Thoracic aorta (tissue), 2 donors: ENCODE measurements at regions not wholly inside any gene's neighbourhood (a gene's known extent, or its start where the extent isn't known, plus 50 kb on each side); places are given as distances from the start of the nearest gene placed in this dataset.
"Not testable (repeated sequence)": the region's sequence is repeated elsewhere in the genome, so short reads cannot be mapped to it uniquely, and the experiment has no call there.

Source experiments
- ATAC-seq: fragments of 150-250 bp; one replicate; pipeline ENCODE4 v1.8.0; 2017; ENCODE audit warnings: low read depth; ENCODE audit not compliant: insufficient number of reproducible peaks, low FRiP score
- DNase-seq: peaks from one replicate; pipeline ENCODE4 v3.0.0-alpha.2; 2020; ENCODE audit warnings: low spot score
- H3K27ac ChIP-seq, 2 donors: fragments of 200-600 bp; sonication (generic); 1 replicate in 1 of 2; 2 replicates in 1 of 2; pipeline ENCODE4 v1.5.1; 2016; ENCODE audit warnings: mild to moderate bottlenecking in 2 of 2, moderate library complexity in 2 of 2
- H3K27me3 ChIP-seq: fragments of 200-600 bp; sonication (generic); replicated peaks from 2 replicates; pipeline ENCODE4 v1.6.0; 2016; ENCODE audit warnings: mild to moderate bottlenecking; ENCODE audit not compliant: insufficient read depth
- H3K36me3 ChIP-seq: fragments of 200-600 bp; sonication (generic); one replicate; pipeline ENCODE4 v1.5.1; 2016
- H3K4me1 ChIP-seq, 2 donors: fragments of 200-600 bp; sonication (generic); 1 replicate in 1 of 2; 2 replicates in 1 of 2; pipeline versions ENCODE4 v1.5.1 to v1.6.0; 2016; ENCODE audit warnings: low read depth in 2 of 2, mild to moderate bottlenecking in 1 of 2; ENCODE audit not compliant: control insufficient read depth in 1 of 2
- H3K4me3 ChIP-seq: fragments of 200-600 bp; sonication (generic); 2 replicates; pipeline ENCODE4 v1.5.1; 2016; ENCODE audit warnings: mild to moderate bottlenecking
- H3K9me3 ChIP-seq: fragments of 200-600 bp; sonication (generic); 2 replicates; pipeline ENCODE4 v1.5.1; 2016
- CTCF ChIP-seq: fragments of 200-600 bp; sonication (generic); IDR thresholded peaks from one replicate; pipeline ENCODE4 v1.5.1; 2019; ENCODE audit warnings: antibody characterized with exemption

GRCh38 chr9:102507044-102507687 lies 488.0 kb upstream of the CYLC2 start:
- H3K36me3 ChIP-seq, result no peaks in the 10 kb centered on the region
- H3K4me3 ChIP-seq, result no peak overlapping the region
- ATAC-seq (no peak), DNase-seq (no peak)
- no peak for TF ChIP-seq CTCF
- H3K4me1 ChIP-seq, result no peaks in the 10 kb centered on the region
- no peaks in the 10 kb centered on the region for H3K27me3 ChIP-seq
- H3K27ac ChIP-seq, result no peak overlapping the region
- no peaks in the 10 kb centered on the region for H3K9me3 ChIP-seq

GRCh38 chr9:102506406-102506805 lies 488.7 kb upstream of the CYLC2 start:
- ATAC-seq (no peak), DNase-seq (no peak)
- no peaks in the 10 kb centered on the region for H3K9me3 ChIP-seq
- no peak overlapping the region for H3K27ac ChIP-seq
- no peaks in the 10 kb centered on the region for H3K27me3 ChIP-seq
- no peaks in the 10 kb centered on the region for H3K4me1 ChIP-seq
- no peak overlapping the region for H3K4me3 ChIP-seq
- TF ChIP-seq CTCF, result no peak
- H3K36me3 ChIP-seq, result no peaks in the 10 kb centered on the region

DNA sequence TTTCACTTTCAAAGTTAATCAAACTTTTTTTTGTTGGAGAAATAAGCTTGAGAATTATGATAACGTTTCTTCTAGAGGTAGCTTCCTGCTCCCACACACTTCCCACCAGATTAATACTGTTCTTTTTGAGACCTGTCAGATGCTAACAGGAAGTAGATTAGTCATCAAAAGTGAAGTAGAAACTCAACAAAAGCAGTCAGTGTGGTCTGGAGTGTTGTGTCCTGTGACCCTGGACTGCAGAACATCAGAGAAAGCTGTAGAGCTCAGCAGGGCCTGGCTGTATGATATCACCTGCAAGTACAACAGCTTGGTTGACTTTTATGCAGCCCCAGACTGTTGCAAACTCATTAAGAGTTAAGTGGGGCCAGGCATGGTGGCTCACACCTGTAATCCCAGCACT lies 495.7 kb upstream of the CYLC2 start:
- no peak for DNase-seq
- TF ChIP-seq CTCF, result no peak
- no peak for ATAC-seq
- Histone ChIP-seq H3K27me3 (no peaks in the 10 kb centered on the region), H3K27ac (no peak overlapping the region), H3K36me3 (no peaks in the 10 kb centered on the region), H3K9me3 (no peaks in the 10 kb centered on the region), H3K4me3 (no peak overlapping the region), H3K4me1 (no peaks in the 10 kb centered on the region)

DNA sequence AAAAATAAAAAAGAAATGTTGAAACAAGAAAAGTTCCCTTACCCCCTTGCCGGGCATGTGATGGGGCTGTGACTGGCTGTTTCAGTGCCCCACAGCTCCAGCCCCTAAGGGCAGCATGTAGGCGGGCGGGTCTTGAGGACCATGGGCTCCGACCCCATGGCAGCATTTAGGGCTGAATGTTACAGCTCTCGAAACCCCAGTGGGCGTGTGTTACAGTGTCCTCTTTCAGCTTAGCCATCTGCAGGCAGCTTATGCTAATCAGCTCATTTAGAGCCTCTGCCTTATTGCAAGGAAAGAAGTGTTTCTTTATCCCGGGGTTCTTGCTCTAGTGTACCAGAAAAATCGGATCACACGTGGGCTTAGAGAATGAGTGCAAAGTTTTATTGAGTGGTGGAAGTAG lies 497.4 kb upstream of the CYLC2 start:
- no peaks in the 10 kb centered on the region for H3K9me3 ChIP-seq
- no peaks in the 10 kb centered on the region for H3K36me3 ChIP-seq
- H3K27ac ChIP-seq, result no peak overlapping the region
- TF ChIP-seq CTCF, result no peak
- no peaks in the 10 kb centered on the region for H3K27me3 ChIP-seq
- ATAC-seq (no peak), DNase-seq (no peak)
- no peak overlapping the region for H3K4me3 ChIP-seq
- H3K4me1 ChIP-seq, result no peaks in the 10 kb centered on the region

DNA sequence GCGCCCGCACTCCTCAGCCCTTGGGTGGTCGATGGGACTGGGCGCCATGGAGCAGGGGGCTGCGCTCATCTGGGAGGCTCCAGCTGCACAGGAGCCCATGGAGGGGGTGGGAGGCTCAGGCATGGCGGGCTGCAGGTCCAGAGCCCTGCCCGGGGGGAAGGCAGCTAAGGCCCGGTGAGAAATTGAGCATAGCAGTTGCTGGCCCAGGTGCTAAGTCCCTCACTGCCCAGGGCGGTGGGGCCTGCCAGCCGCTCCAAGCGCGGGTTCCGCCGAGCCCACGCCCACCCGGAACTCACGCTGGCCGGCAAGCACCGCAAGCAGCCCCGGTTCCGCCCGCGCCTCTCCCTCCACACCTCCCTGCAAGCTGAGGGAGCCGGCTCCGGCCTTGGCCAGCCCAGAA lies 508.2 kb upstream of the CYLC2 start:
- H3K4me1 ChIP-seq, result not testable (repeated sequence)

GRCh38 chr9:102483651-102484050 lies 511.5 kb upstream of the CYLC2 start:
- H3K27ac ChIP-seq, result no peak overlapping the region
- no peak for TF ChIP-seq CTCF
- H3K4me1 ChIP-seq, result no peaks in the 10 kb centered on the region
- H3K36me3 ChIP-seq, result no peaks in the 10 kb centered on the region
- no peak for DNase-seq
- H3K4me3 ChIP-seq, result no peak overlapping the region
- H3K27me3 ChIP-seq, result no peaks in the 10 kb centered on the region
- H3K9me3 ChIP-seq, result no peaks in the 10 kb centered on the region
- no peak for ATAC-seq

More for the DNA sequence above, 508.2 kb upstream of the CYLC2 start:
- not testable (repeated sequence) for DNase-seq, ATAC-seq, H3K9me3 ChIP-seq, H3K4me3 ChIP-seq, H3K27me3 ChIP-seq, H3K36me3 ChIP-seq, H3K27ac ChIP-seq
